Activated CD4-positive, alpha-beta T cell treated with anti-CD3 and anti-CD28 coated beads, Interleukin-2, amount 50 U/mL, for 16 hours (primary cell): ENCODE measurements at regions not wholly inside any gene's neighbourhood (a gene's known extent, or its start where the extent isn't known, plus 50 kb on each side); places are given as distances from the start of the nearest gene placed in this dataset.

Experiments used
- DNase-seq: peaks from one replicate; pipeline ENCODE4 v3.0.0-alpha.2; 2020

- DNase-seq: no peak
These were observed 521.0 kb downstream of the ETS1 start for GRCh38 chr11:128066399-128066798.

- DNase-seq: no peak
These were observed 526.0 kb downstream of the ETS1 start for GRCh38 chr11:128061281-128061871.

GRCh38 chr11:128058580-128059208 is 528.7 kb downstream of the ETS1 start:
- DNase-seq: no peak

DNA sequence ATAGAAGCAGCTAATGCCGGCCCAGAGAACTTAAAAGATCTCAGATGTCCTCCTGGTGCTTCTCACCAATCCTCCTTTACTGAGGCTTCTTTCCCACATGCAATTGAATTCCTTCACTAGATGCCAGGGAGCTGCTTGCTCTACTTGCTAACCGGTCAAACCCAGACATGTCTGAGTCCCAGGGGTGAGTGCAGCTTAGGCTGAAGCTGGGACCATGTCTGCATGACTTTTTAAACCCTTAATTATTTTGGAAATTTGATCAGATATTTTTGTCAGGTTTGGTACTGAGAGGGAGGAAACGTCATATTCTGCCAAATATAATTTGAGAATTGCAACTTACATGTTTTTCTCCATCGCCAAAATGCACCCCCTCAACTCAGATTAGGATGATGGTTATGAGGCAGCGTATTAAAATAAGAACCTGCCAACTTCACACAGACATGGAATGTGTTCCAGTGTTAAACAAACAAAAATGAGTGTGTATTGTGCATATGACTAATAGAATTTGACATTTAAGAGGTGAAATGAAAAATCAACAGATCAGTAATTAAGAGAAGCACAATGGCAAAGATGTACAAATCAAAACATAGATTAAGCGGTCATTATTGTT is 529.5 kb downstream of the ETS1 start:
- no peak for DNase-seq

DNA sequence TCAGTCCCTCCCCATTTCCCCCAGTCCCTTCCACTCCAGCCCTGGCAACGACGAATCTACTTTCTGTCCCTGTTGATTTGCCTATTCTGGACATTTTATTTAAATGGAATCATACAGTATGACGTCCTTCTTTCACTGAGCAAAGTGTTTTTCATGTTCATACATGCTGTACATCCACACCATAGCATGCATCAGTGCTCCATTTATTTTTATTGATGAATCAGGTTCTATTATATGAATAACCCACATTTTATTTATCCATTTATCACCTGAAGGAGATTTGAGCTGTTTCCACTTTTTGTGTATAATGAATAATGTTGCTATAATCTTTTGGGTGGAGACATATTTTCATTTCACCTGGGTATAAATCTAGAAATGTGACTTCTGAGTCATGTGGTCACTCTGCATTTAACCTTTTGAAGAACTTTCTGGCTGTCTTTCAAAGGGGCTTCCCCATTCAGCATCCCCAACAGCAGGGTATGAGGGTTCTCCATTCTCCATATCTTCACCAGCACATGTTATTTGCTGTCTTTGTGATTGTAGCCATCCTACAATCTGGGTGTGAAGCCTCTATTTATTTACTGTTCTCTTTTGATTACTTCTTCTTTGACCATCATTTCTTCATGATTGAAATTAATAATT is 531.7 kb downstream of the ETS1 start:
- no peak for DNase-seq

- no peak for DNase-seq
These were observed 533.1 kb downstream of the ETS1 start for GRCh38 chr11:128053981-128054931.

DNA sequence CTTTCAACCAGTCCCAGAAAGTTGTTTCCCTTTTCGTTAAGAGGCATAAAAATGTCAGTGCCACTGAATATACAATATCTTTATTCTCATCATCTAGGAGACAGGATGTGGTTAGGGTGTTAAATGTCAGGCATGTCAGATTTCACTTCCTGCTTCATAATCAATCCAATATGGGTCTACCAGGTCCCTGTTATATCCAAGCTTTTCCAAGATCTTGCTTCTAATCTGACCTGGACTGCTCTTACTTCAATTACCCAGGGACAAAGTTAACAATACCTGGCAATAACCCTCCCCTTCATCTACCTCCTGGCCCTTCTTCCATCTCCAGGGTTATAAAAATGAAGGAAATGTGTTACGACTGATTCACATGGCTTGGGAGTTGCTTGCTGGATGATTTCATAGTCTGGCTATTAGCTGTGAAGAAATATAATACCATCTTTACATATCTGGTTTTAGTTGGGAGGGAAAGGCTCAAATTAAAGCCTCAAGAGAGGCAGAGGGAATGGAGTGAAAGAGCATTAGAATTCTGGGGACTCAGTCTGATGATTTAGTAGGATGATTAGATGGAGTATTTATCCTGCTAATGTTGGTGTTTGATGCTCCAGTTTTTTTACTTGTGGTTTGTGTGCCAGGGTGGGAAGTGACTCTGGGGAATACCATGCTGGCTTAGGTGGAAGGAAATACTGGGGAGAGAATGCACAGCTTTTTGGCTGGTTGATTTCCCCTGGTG is 534.3 kb downstream of the ETS1 start:
- DNase-seq: peak; percentile 50

DNA sequence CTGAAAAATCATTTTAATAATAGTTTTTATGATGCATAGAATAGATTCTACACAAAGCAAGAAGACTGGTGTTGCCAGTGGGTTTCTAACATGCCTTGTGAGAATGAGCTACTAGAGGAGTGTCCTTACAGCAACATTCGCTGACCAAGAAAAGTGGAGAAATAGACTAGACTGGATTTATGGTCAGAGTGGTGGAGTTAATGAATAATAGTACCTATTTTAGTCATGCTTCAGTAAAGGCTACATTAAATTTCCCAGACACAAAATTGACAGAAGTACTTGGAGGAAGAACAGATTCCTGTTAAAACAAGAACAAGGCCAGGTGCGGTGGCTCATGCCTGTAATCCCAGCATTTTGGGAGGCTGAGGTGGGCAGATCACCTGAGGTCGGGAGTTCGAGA is 539.2 kb downstream of the ETS1 start:
- DNase-seq: no peak

GRCh38 chr11:128047026-128047425 is 540.3 kb downstream of the ETS1 start:
- no peak for DNase-seq

GRCh38 chr11:128046213-128046612 is 541.1 kb downstream of the ETS1 start:
- DNase-seq: no peak

GRCh38 chr11:128045094-128045725 is 542.1 kb downstream of the ETS1 start:
- no peak for DNase-seq

GRCh38 chr11:128042290-128042751 is 545.0 kb downstream of the ETS1 start:
- DNase-seq: no peak

DNA sequence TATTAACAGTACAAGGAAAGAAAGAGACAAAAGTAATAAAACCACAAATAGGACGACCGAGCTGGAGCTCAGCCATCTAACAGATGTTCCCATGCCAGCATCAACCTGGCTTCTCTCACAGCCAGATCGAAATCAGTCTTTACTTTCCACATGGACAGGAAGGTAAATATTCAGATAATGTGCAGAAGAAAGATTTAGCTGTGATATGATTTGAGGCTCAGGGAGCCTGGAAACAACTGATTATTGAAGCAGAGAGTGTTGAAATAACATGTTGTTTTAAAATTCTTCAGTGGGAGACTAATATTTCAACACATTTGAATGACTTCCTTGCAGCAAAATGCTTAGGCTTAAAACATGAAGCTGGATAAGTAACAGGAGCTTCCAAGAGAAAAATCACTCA is 546.8 kb downstream of the ETS1 start:
- no peak for DNase-seq

DNA sequence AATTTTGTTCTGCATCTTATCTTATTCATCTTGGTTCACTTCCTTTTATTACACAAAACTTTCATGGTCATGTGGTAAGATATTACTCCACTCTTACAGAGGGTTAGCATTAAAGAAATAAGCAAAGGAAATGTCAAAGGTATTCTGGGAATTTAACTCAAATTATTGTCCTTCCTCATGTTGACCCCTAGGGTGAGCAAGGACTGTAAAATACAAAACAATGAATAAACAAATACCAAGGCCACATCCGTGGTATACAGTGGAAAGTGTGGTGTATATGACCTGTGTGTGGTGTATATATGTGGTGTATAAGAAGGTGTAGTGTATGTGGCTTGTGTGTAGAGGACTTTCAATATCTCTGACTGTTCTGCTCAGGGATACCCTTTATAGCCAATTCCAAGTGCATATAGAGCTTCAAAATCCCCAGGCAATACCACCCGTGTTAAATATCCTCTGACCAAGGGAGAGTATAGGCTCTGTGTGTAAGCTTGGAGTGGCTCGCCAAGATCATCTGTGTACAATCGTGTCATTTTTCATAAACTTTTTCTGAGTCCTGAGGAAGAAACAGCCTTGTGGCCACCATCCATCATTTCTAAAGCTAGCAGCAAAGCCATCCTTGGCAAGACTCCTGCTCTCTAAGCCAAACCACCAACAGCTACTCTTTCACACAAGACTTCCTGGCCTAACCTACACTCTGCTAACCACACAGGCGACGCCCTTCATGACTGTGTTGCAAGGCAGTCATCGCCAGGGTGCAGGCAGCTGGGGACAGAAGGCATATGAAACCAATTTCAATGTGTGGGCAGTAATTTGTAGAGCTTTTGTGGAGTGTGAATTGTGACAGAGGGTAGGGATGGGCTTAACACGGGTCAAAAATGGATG is 548.0 kb downstream of the ETS1 start:
- peak; percentile 92 for DNase-seq

- DNase-seq: peak; percentile 23
These were observed 550.7 kb downstream of the ETS1 start for GRCh38 chr11:128036556-128037093.

- no peak for DNase-seq
These were observed 551.4 kb downstream of the ETS1 start for GRCh38 chr11:128036006-128036405.

DNA sequence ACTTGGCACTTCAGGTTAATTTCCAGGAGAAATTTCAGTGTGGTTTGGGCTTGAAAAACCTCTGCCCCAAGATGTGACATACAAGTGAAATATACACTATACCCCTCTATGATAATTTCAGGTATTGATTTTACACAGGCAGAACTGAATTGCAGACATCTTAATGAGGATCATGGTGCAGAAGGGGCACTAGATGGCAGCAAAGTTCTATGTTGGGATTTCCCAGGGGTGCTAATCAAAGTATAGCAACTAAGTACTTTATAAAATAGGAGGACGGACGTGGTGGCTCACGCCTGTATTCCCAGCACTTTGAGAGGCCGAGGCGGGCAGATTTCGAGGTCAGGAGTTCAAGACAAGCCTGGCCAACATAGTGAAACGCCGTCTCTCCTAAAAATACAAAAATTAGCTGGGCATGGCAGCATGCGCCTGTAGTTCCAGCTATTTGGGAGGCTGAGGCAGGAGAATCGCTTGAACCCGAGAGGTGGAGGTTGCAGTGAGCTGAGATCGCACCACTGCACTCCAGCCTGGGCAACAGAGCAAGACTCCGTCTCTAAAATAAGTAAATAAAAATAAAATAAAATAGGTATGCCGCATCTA is 555.7 kb downstream of the ETS1 start:
- DNase-seq: peak; percentile 76

DNA sequence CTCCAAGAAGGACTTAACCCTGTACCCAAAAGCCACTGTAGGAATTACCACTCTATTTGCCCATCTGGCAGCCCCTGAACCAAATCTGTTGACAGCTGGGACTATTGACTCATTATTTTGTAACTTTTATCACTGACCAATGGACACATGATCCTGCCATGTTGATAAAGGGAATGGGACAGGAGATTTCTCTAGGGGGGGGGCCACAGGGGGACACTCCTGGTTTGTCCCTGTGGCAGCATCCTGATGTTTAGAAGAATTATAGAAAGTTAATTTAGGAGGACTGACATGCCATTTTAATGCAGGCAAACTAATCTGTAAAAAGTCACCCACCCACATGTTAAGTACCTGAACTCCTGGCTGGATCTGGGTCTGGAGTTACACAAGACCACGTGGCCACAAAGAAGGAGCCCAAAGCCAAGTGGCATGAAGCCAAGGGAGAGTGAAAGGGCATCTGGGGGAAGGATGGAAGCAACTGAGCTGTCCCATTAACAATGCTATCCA is 558.1 kb downstream of the ETS1 start:
- no peak for DNase-seq

DNA sequence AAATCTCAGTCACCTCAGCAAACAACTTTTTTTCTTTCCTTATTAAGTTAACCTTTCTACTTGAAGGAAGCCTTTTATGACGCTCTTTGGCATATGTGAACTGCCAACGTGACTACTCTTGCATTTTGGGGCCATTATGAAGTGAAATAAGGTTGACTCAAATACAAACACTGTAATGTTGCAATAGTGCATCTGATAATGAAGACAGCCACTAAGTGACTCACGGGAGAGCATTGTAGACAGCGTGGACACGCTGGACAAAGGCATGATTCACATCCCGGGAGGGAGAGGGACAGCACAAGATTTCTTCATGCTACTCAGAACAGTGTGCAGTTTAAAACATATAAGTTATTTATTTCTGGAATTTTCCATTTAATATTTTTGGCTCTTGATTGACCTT is 560.8 kb downstream of the ETS1 start:
- DNase-seq: no peak

- DNase-seq: no peak
These were observed 564.6 kb downstream of the ETS1 start for GRCh38 chr11:128022761-128023160.
